ENCODE measurements at regions not wholly inside any gene's neighbourhood (a gene's known extent, or its start where the extent isn't known, plus 50 kb on each side); places are given as distances from the start of the nearest gene placed in this dataset.

GRCh38 chr9:134236001-134236421 is 71.6 kb upstream of the RNU6ATAC start:
- TF ChIP-seq POLR2A (IDR thresholded peaks at IDR 0.05) (no peak), CTCF (IDR thresholded peaks at IDR 0.05) (no peak)

Measured in testis (tissue), 2 donors.